GM12878 (cell line): ENCODE measurements at regions not wholly inside any gene's neighbourhood (a gene's known extent, or its start where the extent isn't known, plus 50 kb on each side); places are given as distances from the start of the nearest gene placed in this dataset.

Experiments
- ATAC-seq: fragments of 200-7000 bp; cut with Tn5 transposase; 3 replicates; pipeline ENCODE4 v1.9.1; 2020; ENCODE audit warnings: mild to moderate bottlenecking, moderate library complexity
- BruUV-seq: library from RNA; stranded (reverse); fragments of 400-500 nt; replicated peaks from 2 replicates; lab custom pipeline; 2021; lab: Mats Ljungman, UMichigan
- CTCF ChIA-PET: fragments of 300-600 bp; sonication (Branson Sonifier 250); formaldehyde crosslinking; extraction: SDS; loops from one replicate; lab custom pipeline; 2021; ENCODE audit warnings: inconsistent platforms; lab: Yijun Ruan, JAX
- POLR2A ChIA-PET: fragments of 350-600 bp; formaldehyde crosslinking; extraction: SDS; loops from one replicate; lab custom pipeline; 2021; ENCODE audit warnings: inconsistent platforms; lab: Charles Lee
- RAD21 ChIA-PET: fragments of 300-600 bp; sonication (Branson Sonifier 250); formaldehyde crosslinking; loops from one replicate; lab custom pipeline; 2023; ENCODE audit warnings: antibody characterized with exemption; ENCODE audit not compliant: unreplicated experiment; lab: Charles Lee
- SMC1A ChIA-PET: fragments of 300-600 bp; sonication (Branson Sonifier 250); formaldehyde crosslinking; loops from one replicate; lab custom pipeline; 2023; ENCODE audit not compliant: unreplicated experiment, uncharacterized antibody; lab: Charles Lee
- DNase-seq: peaks from one replicate; pipeline ENCODE4 v3.0.0-alpha.2; 2011; ENCODE audit warnings: low read depth, low spot score
- FAIRE-seq: peaks from 3 replicates; lab custom pipeline; 2011; peaks lifted over from hg19 to GRCh38; lab: Jason Lieb, UNC
- H2AFZ ChIP-seq: 2 replicates; pipeline ENCODE4 v1.6.0; 2011; ENCODE audit warnings: low read depth, low read length, control low read depth; ENCODE audit not compliant: control insufficient read depth
- H3K27ac ChIP-seq: 2 replicates; pipeline ENCODE4 v1.5.1; 2011; ENCODE audit warnings: control low read depth; ENCODE audit not compliant: control insufficient read depth, insufficient read depth
- H3K27me3 ChIP-seq, 2 experiments: replicated peaks in 1 of 2; 2 replicates each; pipeline versions ENCODE4 v1.6.0 to v1.6.1; 2011; ENCODE audit warnings: low read length in 1 of 2; ENCODE audit not compliant: control insufficient read depth in 2 of 2, insufficient read depth in 2 of 2
- H3K36me3 ChIP-seq, 2 experiments: 2 replicates each; pipeline ENCODE4 v1.5.1; 2011; ENCODE audit warnings: low read length in 1 of 2; ENCODE audit not compliant: control insufficient read depth in 2 of 2, insufficient read depth in 2 of 2
- H3K4me1 ChIP-seq: 2 replicates; pipeline ENCODE4 v1.6.1; 2011; ENCODE audit warnings: mild to moderate bottlenecking, low read length, moderate library complexity, mixed read lengths; ENCODE audit not compliant: control insufficient read depth, insufficient read depth
- H3K4me2 ChIP-seq: 2 replicates; pipeline ENCODE4 v1.6.0; 2011; ENCODE audit warnings: control low read depth; ENCODE audit not compliant: control insufficient read depth, insufficient read depth
- H3K4me3 ChIP-seq: fragments of 200-600 bp; sonication (generic); 2 replicates; pipeline ENCODE4 v1.5.1; 2016
- H3K79me2 ChIP-seq: 2 replicates; pipeline ENCODE4 v1.6.0; 2011; ENCODE audit warnings: low read length; ENCODE audit not compliant: control insufficient read depth, insufficient read depth
- H3K9ac ChIP-seq: 2 replicates; pipeline ENCODE4 v1.8.0; 2011; ENCODE audit warnings: low read length, control low read depth, mixed read lengths; ENCODE audit not compliant: control insufficient read depth, insufficient read depth
- H3K9me3 ChIP-seq: replicated peaks from 3 replicates; pipeline ENCODE4 v1.5.1; 2011; ENCODE audit warnings: mild to moderate bottlenecking, low read length; ENCODE audit not compliant: control insufficient read depth, insufficient read depth
- H4K20me1 ChIP-seq: 2 replicates; pipeline ENCODE4 v1.6.0; 2011; ENCODE audit not compliant: control insufficient read depth, insufficient read depth
- ATF3 ChIP-seq: IDR thresholded peaks from 2 replicates; pipeline ENCODE4 v1.6.1; 2011; ENCODE audit warnings: low read depth, mild to moderate bottlenecking, low read length, moderate library complexity, borderline replicate concordance; ENCODE audit errors: extremely low read depth
- CHD4 ChIP-seq: fragments of 200-600 bp; sonication (generic); IDR thresholded peaks from 2 replicates; pipeline ENCODE4 v1.6.1; 2016; ENCODE audit warnings: mild to moderate bottlenecking
- CREB1 ChIP-seq: IDR thresholded peaks from 2 replicates; pipeline ENCODE4 v1.6.1; 2012; ENCODE audit warnings: low read depth, mild to moderate bottlenecking, inconsistent platforms
- GABPA ChIP-seq: IDR thresholded peaks from 2 replicates; pipeline ENCODE4 v1.6.1; 2014; ENCODE audit warnings: antibody characterized with exemption, low read depth, mild to moderate bottlenecking, inconsistent platforms
- IRF4 ChIP-seq: IDR thresholded peaks from 2 replicates; pipeline ENCODE4 v1.6.1; 2011; ENCODE audit warnings: low read depth, low read length
- LARP7 ChIP-seq: fragments of 450-650 bp; IDR thresholded peaks from 2 replicates; pipeline ENCODE4 v1.6.1; 2017; ENCODE audit warnings: mild to moderate bottlenecking
- MEF2A ChIP-seq: IDR thresholded peaks from 2 replicates; pipeline ENCODE4 v1.6.1; 2011; ENCODE audit warnings: low read depth, mild to moderate bottlenecking, low read length, moderate library complexity; ENCODE audit not compliant: insufficient read depth
- MTA3 ChIP-seq: IDR thresholded peaks from 2 replicates; pipeline ENCODE4 v1.6.1; 2012; ENCODE audit warnings: low read length, inconsistent platforms, borderline replicate concordance
- PAX8 ChIP-seq: fragments of 450-650 bp; IDR thresholded peaks from 2 replicates; pipeline ENCODE4 v1.6.1; 2017; ENCODE audit warnings: mild to moderate bottlenecking, moderate library complexity
- PKNOX1 ChIP-seq: fragments of 450-650 bp; IDR thresholded peaks from 2 replicates; pipeline ENCODE4 v1.6.1; 2016; ENCODE audit warnings: mild to moderate bottlenecking
- POLR2AphosphoS2 ChIP-seq: IDR thresholded peaks from 2 replicates; pipeline ENCODE4 v1.6.1; 2011; ENCODE audit warnings: low read depth, mild to moderate bottlenecking, low read length, improper control_type of control experiment, moderate library complexity
- POLR2AphosphoS5 ChIP-seq: IDR thresholded peaks from 2 replicates; pipeline ENCODE4 v1.6.1; 2011; ENCODE audit warnings: mild to moderate bottlenecking, low read length, inconsistent platforms
- RUNX3 ChIP-seq: IDR thresholded peaks from 2 replicates; pipeline ENCODE4 v1.6.1; 2012; ENCODE audit warnings: low read length, inconsistent platforms
- WRNIP1 ChIP-seq: IDR thresholded peaks from 2 replicates; pipeline ENCODE4 v1.6.1; 2011; ENCODE audit warnings: low read depth, low read length, improper control_type of control experiment, borderline replicate concordance
- YY1 ChIP-seq: IDR thresholded peaks from 2 replicates; pipeline ENCODE4 v1.6.1; 2011; ENCODE audit warnings: low read depth, mild to moderate bottlenecking, low read length
- ZBED1 ChIP-seq: IDR thresholded peaks from 2 replicates; pipeline ENCODE4 v1.6.1; 2016; ENCODE audit warnings: borderline replicate concordance
- ZNF274 ChIP-seq: IDR thresholded peaks from one replicate; pipeline ENCODE4 v1.8.0; 2011; ENCODE audit not compliant: insufficient read length, insufficient read depth
- ZNF622 ChIP-seq: fragments of 450-650 bp; IDR thresholded peaks from 2 replicates; pipeline ENCODE4 v1.6.1; 2017; ENCODE audit warnings: mild to moderate bottlenecking, inconsistent platforms
- ZZZ3 ChIP-seq: IDR thresholded peaks from 2 replicates; pipeline ENCODE4 v1.6.1; 2011; ENCODE audit warnings: low read depth; ENCODE audit not compliant: control insufficient read depth, insufficient read length
- WGBS: methylation state at CpG from one replicate; pipeline ENCODE4 v1.1.6; 2016; ENCODE audit warnings: low lambda C conversion rate; ENCODE audit not compliant: insufficient replicate concordance, insufficient coverage; ENCODE audit errors: missing lambda C conversion rate; 5-methylcytosine and 5-hydroxymethylcytosine counted together
- in situ Hi-C: fragments of 300-500 bp; cut with MboI; formaldehyde crosslinking; loops from 9 replicates; pipeline ENCODE4 v1.14.3; 2018; ENCODE audit warnings: mixed read lengths
- intact Hi-C: fragments of 100-400 bp; cut with micrococcal nuclease; formaldehyde crosslinking; loops from one replicate; pipeline ENCODE4 v1.14.2; 2022; ENCODE audit not compliant: unreplicated experiment
- TF ChIP-seq, protein P1 (sequence below): fragments of 450-650 bp; formaldehyde crosslinking; IDR thresholded peaks from 2 replicates; pipeline ENCODE4 v1.5.0; 2022; ENCODE audit warnings: mild to moderate bottlenecking, missing genetic modification characterization

DNA sequence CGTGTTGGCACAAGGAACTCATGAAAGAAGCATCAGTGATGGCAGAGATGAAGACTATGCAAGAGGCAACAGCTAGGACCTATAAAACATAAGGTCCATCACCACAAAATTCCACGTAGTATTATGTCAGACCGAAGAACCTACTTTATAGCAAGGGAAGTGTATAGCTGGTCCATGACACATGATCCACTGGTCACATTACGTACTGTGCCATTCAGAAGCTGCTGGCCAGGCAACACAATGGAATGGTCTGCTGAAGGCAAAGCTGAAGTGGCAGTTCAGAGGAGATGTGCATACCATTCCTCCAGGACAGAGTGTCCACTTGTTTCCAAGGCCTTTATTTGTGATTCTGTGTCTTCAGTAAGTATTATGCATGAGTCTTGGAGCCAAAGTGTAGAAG lies 215.5 kb upstream of the UGT8 start (continued):
- TF ChIP-seq MEF2A (no peak), PAX8 (no peak), ZNF274 (no peak), GABPA (no peak), CREB1 (no peak), ATF3 (no peak), MTA3 (no peak), YY1 (no peak), WRNIP1 (no peak)

DNA sequence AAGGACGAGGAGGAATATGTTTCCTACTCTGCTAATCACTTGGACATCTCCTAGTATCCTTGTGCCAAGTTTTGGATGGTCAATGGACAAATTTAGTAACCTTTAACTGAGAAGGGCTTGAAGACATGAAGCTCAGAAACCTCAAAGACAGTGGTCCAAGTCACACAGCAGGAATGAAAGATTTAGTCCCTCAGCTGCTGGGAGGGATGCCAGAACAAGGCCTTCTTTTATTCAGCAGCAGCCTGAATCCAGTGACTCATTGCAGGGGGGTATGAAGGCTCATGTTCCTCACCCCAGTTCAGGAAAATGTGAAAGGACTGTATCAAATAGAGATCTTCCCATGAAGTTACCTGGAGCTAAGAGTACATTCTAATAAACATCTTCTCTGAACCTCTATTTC lies 214.9 kb upstream of the UGT8 start:
- Histone ChIP-seq H3K4me2 (no peak overlapping the region), H3K9me3 (no peaks in the 10 kb centered on the region), H3K36me3 (no peaks in the 10 kb centered on the region), H3K27ac (no peak overlapping the region), H4K20me1 (no peaks in the 10 kb centered on the region), H3K79me2 (no peaks in the 10 kb centered on the region), H3K9ac (no peak overlapping the region), H2AFZ (no peak overlapping the region), H3K4me3 (no peak overlapping the region), H3K4me1 (no peaks in the 10 kb centered on the region), H3K27me3 (no peaks in the 10 kb centered on the region)
- ATAC-seq: no peak
- in situ Hi-C loops: loop anchor here (5.0 to 10.0 kb wide), 2 partner anchors 429 to 986 kb away; no protein-coding TSS in a partner anchor
- CTCF ChIA-PET: interaction anchor here (0.6 to 3.5 kb wide), 9 partner anchors 8 to 988 kb away, joined by 3 to 46 read pairs (median 15); no protein-coding TSS in a partner anchor
- FAIRE-seq: no peak
- DNase-seq: no peak
- RAD21 ChIA-PET: interaction anchor here (0.8 to 4.1 kb wide), 7 partner anchors 10 to 996 kb away, joined by 3 to 32 read pairs (median 3); no protein-coding TSS in a partner anchor
- SMC1A ChIA-PET: interaction anchor here (0.6 to 4.2 kb wide), 10 partner anchors 10 to 1277 kb away, joined by 3 to 41 read pairs (median 4); no protein-coding TSS in a partner anchor
- POLR2A ChIA-PET: interaction anchor here (1.4 kb wide), 1 partner anchor 989 kb away, joined by 3 read pairs; no protein-coding TSS in a partner anchor
- WGBS: 0% methylated on average over 1 of the region's 1 CpG
- BruUV-seq: no TSS peak
- intact Hi-C loops: loop anchor here (1.0 to 10.0 kb wide), 4 partner anchors 431 to 1109 kb away; partner anchors contain the start of gene CAMK2D
- TF ChIP-seq ZNF622 (no peak), LARP7 (no peak), RUNX3 (no peak), GABPA (no peak), PKNOX1 (no peak), ZZZ3 (no peak), CHD4 (no peak), POLR2AphosphoS2 (no peak), ZBED1 (no peak), IRF4 (no peak), POLR2AphosphoS5 (no peak)
- TF ChIP-seq, protein P1, sequence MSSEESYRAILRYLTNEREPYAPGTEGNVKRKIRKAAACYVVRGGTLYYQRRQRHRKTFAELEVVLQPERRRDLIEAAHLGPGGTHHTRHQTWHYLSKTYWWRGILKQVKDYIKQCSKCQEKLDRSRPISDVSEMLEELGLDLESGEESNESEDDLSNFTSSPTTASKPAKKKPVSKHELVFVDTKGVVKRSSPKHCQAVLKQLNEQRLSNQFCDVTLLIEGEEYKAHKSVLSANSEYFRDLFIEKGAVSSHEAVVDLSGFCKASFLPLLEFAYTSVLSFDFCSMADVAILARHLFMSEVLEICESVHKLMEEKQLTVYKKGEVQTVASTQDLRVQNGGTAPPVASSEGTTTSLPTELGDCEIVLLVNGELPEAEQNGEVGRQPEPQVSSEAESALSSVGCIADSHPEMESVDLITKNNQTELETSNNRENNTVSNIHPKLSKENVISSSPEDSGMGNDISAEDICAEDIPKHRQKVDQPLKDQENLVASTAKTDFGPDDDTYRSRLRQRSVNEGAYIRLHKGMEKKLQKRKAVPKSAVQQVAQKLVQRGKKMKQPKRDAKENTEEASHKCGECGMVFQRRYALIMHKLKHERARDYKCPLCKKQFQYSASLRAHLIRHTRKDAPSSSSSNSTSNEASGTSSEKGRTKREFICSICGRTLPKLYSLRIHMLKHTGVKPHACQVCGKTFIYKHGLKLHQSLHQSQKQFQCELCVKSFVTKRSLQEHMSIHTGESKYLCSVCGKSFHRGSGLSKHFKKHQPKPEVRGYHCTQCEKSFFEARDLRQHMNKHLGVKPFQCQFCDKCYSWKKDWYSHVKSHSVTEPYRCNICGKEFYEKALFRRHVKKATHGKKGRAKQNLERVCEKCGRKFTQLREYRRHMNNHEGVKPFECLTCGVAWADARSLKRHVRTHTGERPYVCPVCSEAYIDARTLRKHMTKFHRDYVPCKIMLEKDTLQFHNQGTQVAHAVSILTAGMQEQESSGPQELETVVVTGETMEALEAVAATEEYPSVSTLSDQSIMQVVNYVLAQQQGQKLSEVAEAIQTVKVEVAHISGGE (CRISPR knock-in tag): no peak
